GM12891 (cell line): ENCODE measurements at regions not wholly inside any gene's neighbourhood (a gene's known extent, or its start where the extent isn't known, plus 50 kb on each side); places are given as distances from the start of the nearest gene placed in this dataset.

Source experiments
- POLR2A ChIP-seq: IDR thresholded peaks from 2 replicates; pipeline ENCODE4 v1.6.1; 2011; ENCODE audit warnings: low read depth, low read length, control low read depth
- TAF1 ChIP-seq: IDR thresholded peaks from 2 replicates; pipeline ENCODE4 v1.6.1; 2011; ENCODE audit warnings: low read depth, low read length, control low read depth

DNA sequence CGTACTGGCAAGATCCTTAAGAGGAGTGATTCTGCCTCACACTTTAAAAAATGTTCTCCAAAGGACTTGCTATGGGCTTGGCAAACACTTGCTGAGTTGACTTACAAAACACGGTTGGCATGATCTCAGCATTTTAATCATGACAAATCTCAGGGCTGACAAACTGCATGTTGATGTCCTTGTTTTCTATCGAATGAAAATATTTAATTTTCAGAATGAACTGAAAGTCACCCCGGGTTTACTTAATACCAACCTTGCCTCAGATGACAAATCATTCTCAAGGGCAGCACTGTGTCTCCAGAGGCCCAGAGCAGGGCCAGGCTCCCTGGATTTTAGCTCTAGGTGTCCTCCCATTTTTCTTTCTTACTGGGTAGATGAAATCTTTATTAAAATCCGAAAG is 229.1 kb upstream of the ZFHX3 start:
- TF ChIP-seq TAF1: no peak
- TF ChIP-seq POLR2A: no peak
